OCI-LY7 (cell line): ENCODE measurements at regions not wholly inside any gene's neighbourhood (a gene's known extent, or its start where the extent isn't known, plus 50 kb on each side); places are given as distances from the start of the nearest gene placed in this dataset.

ENCODE experiments used
- CTCF ChIP-seq: fragments of 200-600 bp; sonication (generic); conservative IDR thresholded peaks from 2 replicates; pipeline ENCODE4 v1.5.1; 2014; ENCODE audit warnings: mild to moderate bottlenecking, antibody characterized with exemption, low read length, moderate library complexity, mixed read lengths
- EZH2phosphoT487 ChIP-seq: fragments of 200-600 bp; sonication (generic); IDR thresholded peaks from 2 replicates; pipeline ENCODE4 v1.6.1; 2018; ENCODE audit warnings: low read depth, borderline replicate concordance, mild to moderate bottlenecking, mixed run types, antibody characterized with exemption, low read length, moderate library complexity, mixed read lengths

GRCh38 chr14:41072776-41073175, 533.9 kb upstream of the LRFN5 start:
- TF ChIP-seq EZH2phosphoT487 (no peak), CTCF (no peak)
